ENCODE measurements at regions not wholly inside any gene's neighbourhood (a gene's known extent, or its start where the extent isn't known, plus 50 kb on each side); places are given as distances from the start of the nearest gene placed in this dataset.

- no peak for DNase-seq (ENCODE audit: insufficient read length, low spot score, missing footprints)
- no peaks in the 10 kb centered on the region for H3K79me2 ChIP-seq (ENCODE audit: insufficient read depth, low read length)
- H3K27me3 ChIP-seq (ENCODE audit: insufficient read depth, low read length): no peaks in the 10 kb centered on the region
- no peaks in the 10 kb centered on the region for H4K20me1 ChIP-seq (ENCODE audit: insufficient read depth, low read length)
- no peaks in the 10 kb centered on the region for H3K36me3 ChIP-seq (ENCODE audit: insufficient read depth, low read length)
- TF ChIP-seq CTCF (IDR thresholded peaks at IDR 0.05; ENCODE audit: extremely low read depth, low read depth, low read length): no peak
- no peaks in the 10 kb centered on the region for H3K4me1 ChIP-seq (ENCODE audit: insufficient read depth, low read length)
- no peaks in the 10 kb centered on the region for H3K9me3 ChIP-seq (ENCODE audit: low read depth, low read length)
- H3K4me3 ChIP-seq (ENCODE audit: insufficient read depth, low read length): no peak overlapping the region
- H3K27ac ChIP-seq (ENCODE audit: low read depth, low read length): no peak overlapping the region
- H3K4me2 ChIP-seq (ENCODE audit: insufficient read depth, low read length): no peak overlapping the region
- no peak overlapping the region for H2AFZ ChIP-seq (ENCODE audit: low read length)
Observed at GRCh38 chr4:54852602-54853001, 194.8 kb downstream of the KIT start.

GRCh38 chr4:54852054-54852453 is 194.3 kb downstream of the KIT start:
- no peak for TF ChIP-seq CTCF (IDR thresholded peaks at IDR 0.05; ENCODE audit: extremely low read depth, low read depth, low read length)
- DNase-seq (ENCODE audit: insufficient read length, low spot score, missing footprints): no peak
- H3K27me3 ChIP-seq (ENCODE audit: insufficient read depth, low read length): no peaks in the 10 kb centered on the region
- no peaks in the 10 kb centered on the region for H3K36me3 ChIP-seq (ENCODE audit: insufficient read depth, low read length)
- no peaks in the 10 kb centered on the region for H3K9me3 ChIP-seq (ENCODE audit: low read depth, low read length)
- H3K4me1 ChIP-seq (ENCODE audit: insufficient read depth, low read length): no peaks in the 10 kb centered on the region
- H3K79me2 ChIP-seq (ENCODE audit: insufficient read depth, low read length): no peaks in the 10 kb centered on the region
- H3K27ac ChIP-seq (ENCODE audit: low read depth, low read length): no peak overlapping the region
- H4K20me1 ChIP-seq (ENCODE audit: insufficient read depth, low read length): no peaks in the 10 kb centered on the region
- no peak overlapping the region for H3K4me3 ChIP-seq (ENCODE audit: insufficient read depth, low read length)
- H2AFZ ChIP-seq (ENCODE audit: low read length): no peak overlapping the region
- H3K4me2 ChIP-seq (ENCODE audit: insufficient read depth, low read length): no peak overlapping the region

GRCh38 chr4:54844911-54845310 is 187.2 kb downstream of the KIT start:
- no peak for DNase-seq (ENCODE audit: insufficient read length, low spot score, missing footprints)
- Histone ChIP-seq H2AFZ (ENCODE audit: low read length) (no peak overlapping the region), H4K20me1 (ENCODE audit: insufficient read depth, low read length) (no peaks in the 10 kb centered on the region), H3K27ac (ENCODE audit: low read depth, low read length) (no peak overlapping the region), H3K36me3 (ENCODE audit: insufficient read depth, low read length) (no peaks in the 10 kb centered on the region), H3K27me3 (ENCODE audit: insufficient read depth, low read length) (no peaks in the 10 kb centered on the region), H3K4me1 (ENCODE audit: insufficient read depth, low read length) (no peaks in the 10 kb centered on the region), H3K4me2 (ENCODE audit: insufficient read depth, low read length) (no peak overlapping the region), H3K79me2 (ENCODE audit: insufficient read depth, low read length) (no peaks in the 10 kb centered on the region), H3K4me3 (ENCODE audit: insufficient read depth, low read length) (no peak overlapping the region), H3K9me3 (ENCODE audit: low read depth, low read length) (no peaks in the 10 kb centered on the region)
- TF ChIP-seq CTCF (IDR thresholded peaks at IDR 0.05; ENCODE audit: extremely low read depth, low read depth, low read length): no peak

- no peak for DNase-seq (ENCODE audit: insufficient read length, low spot score, missing footprints)
- no peak for TF ChIP-seq CTCF (IDR thresholded peaks at IDR 0.05; ENCODE audit: extremely low read depth, low read depth, low read length)
- H4K20me1 ChIP-seq (ENCODE audit: insufficient read depth, low read length): no peaks in the 10 kb centered on the region
- H3K27me3 ChIP-seq (ENCODE audit: insufficient read depth, low read length): no peaks in the 10 kb centered on the region
- H3K4me2 ChIP-seq (ENCODE audit: insufficient read depth, low read length): no peak overlapping the region
- H3K79me2 ChIP-seq (ENCODE audit: insufficient read depth, low read length): no peaks in the 10 kb centered on the region
- H3K27ac ChIP-seq (ENCODE audit: low read depth, low read length): no peak overlapping the region
- H3K4me1 ChIP-seq (ENCODE audit: insufficient read depth, low read length): no peaks in the 10 kb centered on the region
- H3K4me3 ChIP-seq (ENCODE audit: insufficient read depth, low read length): no peak overlapping the region
- no peak overlapping the region for H2AFZ ChIP-seq (ENCODE audit: low read length)
- no peaks in the 10 kb centered on the region for H3K36me3 ChIP-seq (ENCODE audit: insufficient read depth, low read length)
- H3K9me3 ChIP-seq (ENCODE audit: low read depth, low read length): no peaks in the 10 kb centered on the region
Observed at GRCh38 chr4:54843946-54844345, 186.2 kb downstream of the KIT start.

Measured in osteoblast (primary cell).